Activated CD8-positive, alpha-beta T cell treated with anti-CD3 and anti-CD28 coated beads for 36 hours (primary cell): ENCODE measurements at regions not wholly inside any gene's neighbourhood (a gene's known extent, or its start where the extent isn't known, plus 50 kb on each side); places are given as distances from the start of the nearest gene placed in this dataset.

Source experiments
- ATAC-seq: fragments of 200-7000 bp; cut with Tn5 transposase; one replicate; pipeline ENCODE4 v1.10.0; 2021; ENCODE audit warnings: mild to moderate bottlenecking, moderate library complexity
- CTCF ChIA-PET: fragments of 350-600 bp; sonication (Branson Sonifier 250); formaldehyde crosslinking; loops from one replicate; lab custom pipeline; 2021; ENCODE audit warnings: antibody characterized with exemption; lab: Charles Lee
- POLR2A ChIA-PET: fragments of 350-600 bp; sonication (Branson Sonifier 250); formaldehyde crosslinking; loops from one replicate; lab custom pipeline; 2021; ENCODE audit warnings: antibody characterized with exemption; lab: Charles Lee
- DNase-seq: peaks from one replicate; pipeline ENCODE4 v3.0.0-alpha.2; 2020
- H3K27ac Mint-ChIP-seq: one replicate; pipeline ENCODE4 v1.8.0; 2021; ENCODE audit warnings: mild to moderate bottlenecking, mixed read lengths
- H3K27me3 Mint-ChIP-seq: one replicate; pipeline ENCODE4 v1.8.0; 2021; ENCODE audit warnings: mixed read lengths
- H3K36me3 Mint-ChIP-seq: one replicate; pipeline ENCODE4 v1.8.0; 2021; ENCODE audit warnings: low read depth, mixed read lengths
- H3K4me1 Mint-ChIP-seq: one replicate; pipeline ENCODE4 v1.8.0; 2021; ENCODE audit warnings: low read depth, mixed read lengths
- H3K4me3 Mint-ChIP-seq: one replicate; pipeline ENCODE4 v1.8.0; 2021; ENCODE audit warnings: mild to moderate bottlenecking, moderate library complexity, mixed read lengths
- H3K9me3 Mint-ChIP-seq: one replicate; pipeline ENCODE4 v1.8.0; 2021; ENCODE audit warnings: mixed read lengths
- CTCF ChIP-seq: fragments of 200-600 bp; IDR thresholded peaks from one replicate; pipeline ENCODE4 v1.8.0; 2022; ENCODE audit warnings: antibody characterized with exemption, mild to moderate bottlenecking
- intact Hi-C: fragments of 100-400 bp; cut with micrococcal nuclease; formaldehyde crosslinking; loops from one replicate; pipeline ENCODE4 v1.10.0; 2022

- no peaks in the 10 kb centered on the region for H3K36me3 Mint-ChIP-seq
- H3K27me3 Mint-ChIP-seq, result no peaks in the 10 kb centered on the region
- DNase-seq (no peak), ATAC-seq (no peak)
- no peaks in the 10 kb centered on the region for H3K4me1 Mint-ChIP-seq
- no peaks in the 10 kb centered on the region for H3K9me3 Mint-ChIP-seq
- CTCF ChIA-PET, result no interaction called here
- no peak overlapping the region for H3K27ac Mint-ChIP-seq
- intact Hi-C loops, result no loop called here
- no peak overlapping the region for H3K4me3 Mint-ChIP-seq
- POLR2A ChIA-PET, result interaction anchor here (1.6 kb wide), 1 partner anchor 13 kb away, joined by 3 read pairs; no protein-coding TSS in a partner anchor
- no peak for TF ChIP-seq CTCF
Measured at GRCh38 chr10:42976351-42977031, 100.4 kb upstream of the RET start.

GRCh38 chr10:42977032-42977416 is 99.8 kb upstream of the RET start:
- Mint-ChIP-seq H3K27ac (no peak overlapping the region), H3K27me3 (no peaks in the 10 kb centered on the region), H3K9me3 (no peaks in the 10 kb centered on the region), H3K4me1 (no peaks in the 10 kb centered on the region), H3K4me3 (no peak overlapping the region), H3K36me3 (no peaks in the 10 kb centered on the region)
- CTCF ChIA-PET, result no interaction called here
- DNase-seq (no peak), ATAC-seq (no peak)
- POLR2A ChIA-PET, result interaction anchor here (1.6 kb wide), 1 partner anchor 13 kb away, joined by 3 read pairs; no protein-coding TSS in a partner anchor
- TF ChIP-seq CTCF, result no peak
- intact Hi-C loops, result no loop called here

GRCh38 chr10:42979181-42979580 is 97.7 kb upstream of the RET start:
- Mint-ChIP-seq H3K27me3 (no peaks in the 10 kb centered on the region), H3K9me3 (no peaks in the 10 kb centered on the region), H3K4me1 (no peaks in the 10 kb centered on the region), H3K4me3 (no peak overlapping the region), H3K27ac (no peak overlapping the region), H3K36me3 (no peaks in the 10 kb centered on the region)
- CTCF ChIA-PET, result no interaction called here
- ATAC-seq (peak; percentile 56), DNase-seq (peak; percentile 17)
- POLR2A ChIA-PET, result no interaction called here
- TF ChIP-seq CTCF, result no peak
- intact Hi-C loops, result no loop called here

GRCh38 chr10:42979721-42980467 is 97.0 kb upstream of the RET start:
- TF ChIP-seq CTCF, result no peak
- DNase-seq (no peak), ATAC-seq (no peak)
- H3K9me3 Mint-ChIP-seq, result no peaks in the 10 kb centered on the region
- H3K27ac Mint-ChIP-seq, result no peak overlapping the region
- POLR2A ChIA-PET, result no interaction called here
- H3K4me3 Mint-ChIP-seq, result no peak overlapping the region
- intact Hi-C loops, result no loop called here
- no peaks in the 10 kb centered on the region for H3K4me1 Mint-ChIP-seq
- H3K27me3 Mint-ChIP-seq, result no peaks in the 10 kb centered on the region
- CTCF ChIA-PET, result no interaction called here
- no peaks in the 10 kb centered on the region for H3K36me3 Mint-ChIP-seq
